A673 (cell line): ENCODE measurements at regions not wholly inside any gene's neighbourhood (a gene's known extent, or its start where the extent isn't known, plus 50 kb on each side); places are given as distances from the start of the nearest gene placed in this dataset.

Experiments
- EZH2 ChIP-seq: fragments of 200-600 bp; sonication (generic); IDR thresholded peaks from 2 replicates; pipeline ENCODE4 v1.6.1; 2017; ENCODE audit warnings: borderline replicate concordance, low read depth, mild to moderate bottlenecking, mixed read lengths, antibody characterized with exemption, low read length; ENCODE audit not compliant: poor library complexity, severe bottlenecking
- TF ChIP-seq, protein P1 (sequence below): fragments of 300-800, 200-600 bp; sonication (generic); conservative IDR thresholded peaks from 2 replicates; pipeline ENCODE4 v1.5.1; 2017; ENCODE audit warnings: low read depth, mild to moderate bottlenecking, antibody characterized with exemption, low read length, moderate library complexity, mixed read lengths

DNA sequence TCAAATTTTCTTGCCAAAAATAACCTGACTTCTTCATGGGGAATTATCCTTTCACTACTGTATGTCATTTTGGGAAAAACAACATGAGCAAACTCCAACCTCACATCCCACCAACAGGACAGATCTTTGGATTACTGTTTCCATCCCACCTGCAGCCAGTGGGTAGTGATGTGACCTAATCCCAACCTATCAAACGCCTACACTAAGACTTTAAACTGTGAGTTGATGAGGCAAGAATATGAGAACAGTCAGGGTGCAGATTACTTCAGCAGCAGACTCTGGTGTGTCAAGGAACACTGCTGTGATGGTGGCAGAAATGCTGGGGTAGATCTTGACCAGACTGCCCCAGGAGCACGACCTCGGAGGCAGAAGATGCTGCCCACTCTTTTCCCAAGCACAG, 293.2 kb downstream of the DUSP6 start:
- TF ChIP-seq EZH2 = no peak
- TF ChIP-seq, protein P1, sequence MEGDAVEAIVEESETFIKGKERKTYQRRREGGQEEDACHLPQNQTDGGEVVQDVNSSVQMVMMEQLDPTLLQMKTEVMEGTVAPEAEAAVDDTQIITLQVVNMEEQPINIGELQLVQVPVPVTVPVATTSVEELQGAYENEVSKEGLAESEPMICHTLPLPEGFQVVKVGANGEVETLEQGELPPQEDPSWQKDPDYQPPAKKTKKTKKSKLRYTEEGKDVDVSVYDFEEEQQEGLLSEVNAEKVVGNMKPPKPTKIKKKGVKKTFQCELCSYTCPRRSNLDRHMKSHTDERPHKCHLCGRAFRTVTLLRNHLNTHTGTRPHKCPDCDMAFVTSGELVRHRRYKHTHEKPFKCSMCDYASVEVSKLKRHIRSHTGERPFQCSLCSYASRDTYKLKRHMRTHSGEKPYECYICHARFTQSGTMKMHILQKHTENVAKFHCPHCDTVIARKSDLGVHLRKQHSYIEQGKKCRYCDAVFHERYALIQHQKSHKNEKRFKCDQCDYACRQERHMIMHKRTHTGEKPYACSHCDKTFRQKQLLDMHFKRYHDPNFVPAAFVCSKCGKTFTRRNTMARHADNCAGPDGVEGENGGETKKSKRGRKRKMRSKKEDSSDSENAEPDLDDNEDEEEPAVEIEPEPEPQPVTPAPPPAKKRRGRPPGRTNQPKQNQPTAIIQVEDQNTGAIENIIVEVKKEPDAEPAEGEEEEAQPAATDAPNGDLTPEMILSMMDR = no peak
